ENCODE measurements at regions not wholly inside any gene's neighbourhood (a gene's known extent, or its start where the extent isn't known, plus 50 kb on each side); places are given as distances from the start of the nearest gene placed in this dataset.
A peak's percentile ranks its signal among the peaks of the same experiment; 100 is the strongest.

DNA sequence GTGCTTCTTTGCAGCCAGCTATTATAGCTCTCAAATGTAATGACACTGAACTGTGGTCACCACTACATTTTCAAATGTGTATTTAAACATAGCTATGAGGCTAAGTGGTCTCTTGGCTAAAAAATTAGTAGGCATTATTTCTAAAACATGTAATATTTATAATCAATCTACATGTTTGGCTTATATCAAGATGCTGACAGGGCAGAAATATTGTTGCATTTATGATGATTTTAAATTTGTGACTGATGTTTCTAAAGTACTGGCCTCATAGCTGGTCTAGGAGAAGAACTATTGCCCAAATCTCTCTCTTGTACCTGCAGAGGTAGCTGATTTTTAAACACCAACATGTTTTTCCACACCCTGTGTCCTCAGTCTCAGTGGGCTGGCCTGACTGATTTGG, 298.2 kb downstream of the PAX1 start:
- Histone ChIP-seq H3K36me3 (ENCODE audit: low read depth, low read length) (no peaks in the 10 kb centered on the region), H2AFZ (ENCODE audit: low read length) (no peak overlapping the region), H4K20me1 (ENCODE audit: low read length) (no peaks in the 10 kb centered on the region), H3K27me3 (ENCODE audit: low read length) (no peaks in the 10 kb centered on the region), H3K4me2 (ENCODE audit: low read length) (no peak overlapping the region), H3K4me1 (ENCODE audit: insufficient read depth, low read length) (no peaks in the 10 kb centered on the region), H3K9ac (ENCODE audit: low read length) (no peak overlapping the region), H3K9me2 (replicated peaks; ENCODE audit: low read length) (no peaks in the 10 kb centered on the region), H3K79me2 (ENCODE audit: low read length) (no peaks in the 10 kb centered on the region), H3K27ac (ENCODE audit: low read length) (no peak overlapping the region), H3K9me3 (ENCODE audit: low read length) (no peaks in the 10 kb centered on the region), H3K4me3 (ENCODE audit: low read length) (no peak overlapping the region), H3F3A (ENCODE audit: low read length, unreplicated experiment) (no peaks in the 10 kb centered on the region)
- TF ChIP-seq EZH2phosphoT487 (IDR thresholded peaks at IDR 0.05; ENCODE audit: borderline replicate concordance, low read length) (no peak), EZH2 (IDR thresholded peaks at IDR 0.05; ENCODE audit: low read length, unreplicated experiment) (no peak)
- TF ChIP-seq, protein P1, sequence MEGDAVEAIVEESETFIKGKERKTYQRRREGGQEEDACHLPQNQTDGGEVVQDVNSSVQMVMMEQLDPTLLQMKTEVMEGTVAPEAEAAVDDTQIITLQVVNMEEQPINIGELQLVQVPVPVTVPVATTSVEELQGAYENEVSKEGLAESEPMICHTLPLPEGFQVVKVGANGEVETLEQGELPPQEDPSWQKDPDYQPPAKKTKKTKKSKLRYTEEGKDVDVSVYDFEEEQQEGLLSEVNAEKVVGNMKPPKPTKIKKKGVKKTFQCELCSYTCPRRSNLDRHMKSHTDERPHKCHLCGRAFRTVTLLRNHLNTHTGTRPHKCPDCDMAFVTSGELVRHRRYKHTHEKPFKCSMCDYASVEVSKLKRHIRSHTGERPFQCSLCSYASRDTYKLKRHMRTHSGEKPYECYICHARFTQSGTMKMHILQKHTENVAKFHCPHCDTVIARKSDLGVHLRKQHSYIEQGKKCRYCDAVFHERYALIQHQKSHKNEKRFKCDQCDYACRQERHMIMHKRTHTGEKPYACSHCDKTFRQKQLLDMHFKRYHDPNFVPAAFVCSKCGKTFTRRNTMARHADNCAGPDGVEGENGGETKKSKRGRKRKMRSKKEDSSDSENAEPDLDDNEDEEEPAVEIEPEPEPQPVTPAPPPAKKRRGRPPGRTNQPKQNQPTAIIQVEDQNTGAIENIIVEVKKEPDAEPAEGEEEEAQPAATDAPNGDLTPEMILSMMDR (conservative IDR thresholded peaks at IDR 0.05; ENCODE audit: low read depth, low read length), result no peak
- POLR2A ChIA-PET (ENCODE audit: unreplicated experiment), result no interaction called here
- BruUV-seq (replicated peaks), result no TSS peak
- CTCF ChIA-PET, result no interaction called here
- DNase-seq, result no peak
- ATAC-seq, result no peak
- intact Hi-C loops (cut with micrococcal nuclease), result no loop called here

DNA sequence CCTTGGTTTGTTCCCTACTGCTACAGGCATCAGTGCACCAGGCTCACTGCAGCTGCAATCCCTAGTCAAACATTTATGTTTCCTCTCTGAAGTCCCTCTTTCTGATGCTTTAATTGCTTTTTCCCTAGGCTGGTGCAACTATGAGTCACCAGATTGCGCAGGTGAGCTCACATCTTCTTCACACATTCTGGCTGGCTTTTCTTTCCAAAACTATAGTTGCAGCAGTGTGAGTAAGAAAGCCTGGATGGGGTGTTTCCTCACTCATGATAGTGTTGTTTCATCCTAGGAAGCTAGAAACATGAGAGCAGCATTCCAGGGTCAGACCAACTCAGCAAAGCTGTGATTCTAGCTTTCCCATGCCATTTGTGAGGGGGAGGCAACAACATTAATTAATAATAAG, 296.4 kb downstream of the PAX1 start:
- ChIA-PET CTCF (no interaction called here), POLR2A (ENCODE audit: unreplicated experiment) (no interaction called here)
- ATAC-seq, result no peak
- Histone ChIP-seq H3K27ac (ENCODE audit: low read length) (no peak overlapping the region), H3K4me3 (ENCODE audit: low read length) (no peak overlapping the region), H4K20me1 (ENCODE audit: low read length) (no peaks in the 10 kb centered on the region), H3F3A (ENCODE audit: low read length, unreplicated experiment) (no peaks in the 10 kb centered on the region), H3K27me3 (ENCODE audit: low read length) (no peaks in the 10 kb centered on the region), H3K4me1 (ENCODE audit: insufficient read depth, low read length) (no peaks in the 10 kb centered on the region), H2AFZ (ENCODE audit: low read length) (no peak overlapping the region), H3K9me2 (replicated peaks; ENCODE audit: low read length) (no peaks in the 10 kb centered on the region), H3K9me3 (ENCODE audit: low read length) (no peaks in the 10 kb centered on the region), H3K79me2 (ENCODE audit: low read length) (no peaks in the 10 kb centered on the region), H3K9ac (ENCODE audit: low read length) (no peak overlapping the region), H3K36me3 (ENCODE audit: low read depth, low read length) (no peaks in the 10 kb centered on the region), H3K4me2 (ENCODE audit: low read length) (no peak overlapping the region)
- BruUV-seq (replicated peaks), result no TSS peak
- TF ChIP-seq, protein P1 (conservative IDR thresholded peaks at IDR 0.05; ENCODE audit: low read depth, low read length), result no peak
- TF ChIP-seq EZH2phosphoT487 (IDR thresholded peaks at IDR 0.05; ENCODE audit: borderline replicate concordance, low read length), result no peak
- no peak for TF ChIP-seq EZH2 (IDR thresholded peaks at IDR 0.05; ENCODE audit: low read length, unreplicated experiment)
- DNase-seq, result peak; percentile 5
- intact Hi-C loops (cut with micrococcal nuclease), result no loop called here

GRCh38 chr20:21995461-21995860, 290.0 kb downstream of the PAX1 start:
- Histone ChIP-seq H3K4me1 (ENCODE audit: insufficient read depth, low read length) (no peaks in the 10 kb centered on the region), H3K36me3 (ENCODE audit: low read depth, low read length) (no peaks in the 10 kb centered on the region), H3K9me3 (ENCODE audit: low read length) (no peaks in the 10 kb centered on the region), H3K9me2 (replicated peaks; ENCODE audit: low read length) (no peaks in the 10 kb centered on the region), H4K20me1 (ENCODE audit: low read length) (no peaks in the 10 kb centered on the region), H3F3A (ENCODE audit: low read length, unreplicated experiment) (no peaks in the 10 kb centered on the region), H3K27me3 (ENCODE audit: low read length) (no peaks in the 10 kb centered on the region), H3K4me3 (ENCODE audit: low read length) (no peak overlapping the region), H3K9ac (ENCODE audit: low read length) (no peak overlapping the region), H3K27ac (ENCODE audit: low read length) (no peak overlapping the region), H2AFZ (ENCODE audit: low read length) (no peak overlapping the region), H3K79me2 (ENCODE audit: low read length) (no peaks in the 10 kb centered on the region), H3K4me2 (ENCODE audit: low read length) (no peak overlapping the region)
- ChIA-PET CTCF (no interaction called here), POLR2A (ENCODE audit: unreplicated experiment) (no interaction called here)
- no peak for ATAC-seq
- TF ChIP-seq EZH2 (IDR thresholded peaks at IDR 0.05; ENCODE audit: low read length, unreplicated experiment), result no peak
- no peak for TF ChIP-seq EZH2phosphoT487 (IDR thresholded peaks at IDR 0.05; ENCODE audit: borderline replicate concordance, low read length)
- TF ChIP-seq, protein P1 (conservative IDR thresholded peaks at IDR 0.05; ENCODE audit: low read depth, low read length), result no peak
- no peak for DNase-seq
- intact Hi-C loops (cut with micrococcal nuclease), result no loop called here
- no TSS peak for BruUV-seq (replicated peaks)

Measured in PC-3 (cell line).